ENCODE measurements at regions not wholly inside any gene's neighbourhood (a gene's known extent, or its start where the extent isn't known, plus 50 kb on each side); places are given as distances from the start of the nearest gene placed in this dataset.

DNA sequence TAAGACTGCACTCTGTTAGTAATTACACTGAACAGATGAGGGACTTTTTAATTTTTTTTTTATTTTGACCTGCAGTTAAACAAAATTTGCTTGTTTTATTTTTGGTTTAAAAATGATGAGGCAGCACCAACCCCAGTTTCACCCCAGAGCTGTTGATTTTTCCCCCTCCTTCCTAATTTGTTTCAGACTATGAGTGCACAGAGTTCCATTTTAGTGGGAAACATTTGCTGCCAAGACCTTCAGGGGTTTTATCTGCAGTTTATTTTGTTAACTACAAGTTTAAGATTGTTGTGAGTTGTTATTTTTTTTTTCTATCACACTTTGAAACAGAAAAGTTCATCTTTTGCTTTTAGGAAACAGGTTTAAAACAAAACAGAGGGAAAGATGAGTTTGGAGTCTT is 455.9 kb upstream of the NR2F2 start:
- DNase-seq, result no peak
- Histone ChIP-seq H3K56ac (ENCODE audit: low read length) (no peak overlapping the region), H3K4me2 (ENCODE audit: low read length) (no peak overlapping the region), H3K9ac (ENCODE audit: low read length) (no peak overlapping the region), H3K23ac (ENCODE audit: low read length) (no peak overlapping the region), H3K36me3 (ENCODE audit: control insufficient read depth, insufficient read depth, low read length) (no peaks in the 10 kb centered on the region), H2BK5ac (ENCODE audit: low read length) (no peak overlapping the region), H2BK120ac (ENCODE audit: low read depth, low read length) (no peak overlapping the region), H4K8ac (ENCODE audit: low read depth, low read length) (no peak overlapping the region), H3K4ac (ENCODE audit: low read depth, low read length) (no peak overlapping the region), H3K79me2 (ENCODE audit: control insufficient read depth, insufficient read depth, low read length) (no peaks in the 10 kb centered on the region), H3K18ac (ENCODE audit: low read length) (no peak overlapping the region), H3K27ac (ENCODE audit: low read depth, low read length) (no peak overlapping the region), H4K5ac (ENCODE audit: low read length) (no peak overlapping the region), H3K27me3 (ENCODE audit: insufficient read depth, low read length, poor library complexity) (no peaks in the 10 kb centered on the region), H3K4me3 (ENCODE audit: low read length) (no peak overlapping the region), H3K79me1 (ENCODE audit: low read length) (no peaks in the 10 kb centered on the region), H3K4me1 (ENCODE audit: control insufficient read depth, low read depth, low read length) (no peaks in the 10 kb centered on the region), H2AK5ac (ENCODE audit: low read length) (no peak overlapping the region), H2BK15ac (replicated peaks; ENCODE audit: low read depth) (no peak overlapping the region)

GRCh38 chr15:95875121-95875643 is 455.3 kb upstream of the NR2F2 start:
- DNase-seq, result no peak
- Histone ChIP-seq H4K8ac (ENCODE audit: low read depth, low read length) (no peak overlapping the region), H3K18ac (ENCODE audit: low read length) (no peak overlapping the region), H3K27me3 (ENCODE audit: insufficient read depth, low read length, poor library complexity) (no peaks in the 10 kb centered on the region), H3K4ac (ENCODE audit: low read depth, low read length) (no peak overlapping the region), H3K27ac (ENCODE audit: low read depth, low read length) (no peak overlapping the region), H3K4me2 (ENCODE audit: low read length) (no peak overlapping the region), H3K9ac (ENCODE audit: low read length) (no peak overlapping the region), H3K4me1 (ENCODE audit: control insufficient read depth, low read depth, low read length) (no peaks in the 10 kb centered on the region), H3K79me2 (ENCODE audit: control insufficient read depth, insufficient read depth, low read length) (no peaks in the 10 kb centered on the region), H2BK120ac (ENCODE audit: low read depth, low read length) (no peak overlapping the region), H4K5ac (ENCODE audit: low read length) (no peak overlapping the region), H2AK5ac (ENCODE audit: low read length) (no peak overlapping the region), H3K4me3 (ENCODE audit: low read length) (no peak overlapping the region), H3K56ac (ENCODE audit: low read length) (no peak overlapping the region), H3K79me1 (ENCODE audit: low read length) (no peaks in the 10 kb centered on the region), H2BK15ac (replicated peaks; ENCODE audit: low read depth) (no peak overlapping the region), H3K36me3 (ENCODE audit: control insufficient read depth, insufficient read depth, low read length) (no peaks in the 10 kb centered on the region), H2BK5ac (ENCODE audit: low read length) (no peak overlapping the region), H3K23ac (ENCODE audit: low read length) (no peak overlapping the region)
- WGBS (ENCODE audit: extremely low coverage, insufficient coverage, low lambda C conversion rate), result no CpG with 5 or more reads among the region's 7 CpGs

DNA sequence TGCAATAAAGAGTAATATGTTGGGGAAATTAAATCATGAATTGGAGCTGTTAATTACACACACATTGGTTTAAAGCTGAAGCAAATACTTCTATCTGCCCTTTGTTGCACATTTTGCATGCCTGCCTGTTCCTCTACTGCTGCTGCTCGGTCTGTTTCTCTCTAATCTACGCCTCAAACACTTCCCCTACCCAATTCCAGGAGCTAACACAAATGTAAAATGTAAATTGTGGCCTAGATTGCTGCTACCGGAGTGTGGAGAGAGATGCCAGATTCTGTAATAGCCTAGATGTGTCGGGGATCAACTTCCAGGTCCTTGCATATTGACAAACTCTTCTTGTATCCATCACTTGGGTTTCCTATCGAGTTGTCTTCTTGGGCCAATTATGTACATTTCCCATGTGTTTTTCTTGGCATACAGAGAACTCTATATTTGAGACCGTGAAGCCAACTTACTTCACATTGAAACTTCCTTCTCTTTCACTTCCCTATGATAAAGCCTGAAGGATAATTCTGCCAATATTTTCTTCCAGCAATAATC is 450.4 kb upstream of the NR2F2 start:
- no peaks in the 10 kb centered on the region for H3K27me3 ChIP-seq (ENCODE audit: insufficient read depth, low read length, poor library complexity)
- H3K18ac ChIP-seq (ENCODE audit: low read length), result no peak overlapping the region
- no peak overlapping the region for H2AK5ac ChIP-seq (ENCODE audit: low read length)
- H3K4me3 ChIP-seq (ENCODE audit: low read length), result no peak overlapping the region
- no peak overlapping the region for H3K23ac ChIP-seq (ENCODE audit: low read length)
- DNase-seq, result no peak
- no CpG with 5 or more reads among the region's 6 CpGs for WGBS (ENCODE audit: extremely low coverage, insufficient coverage, low lambda C conversion rate)
- no peaks in the 10 kb centered on the region for H3K4me1 ChIP-seq (ENCODE audit: control insufficient read depth, low read depth, low read length)
- H4K8ac ChIP-seq (ENCODE audit: low read depth, low read length), result no peak overlapping the region
- no peak overlapping the region for H3K4me2 ChIP-seq (ENCODE audit: low read length)
- H3K79me2 ChIP-seq (ENCODE audit: control insufficient read depth, insufficient read depth, low read length), result no peaks in the 10 kb centered on the region
- H3K9ac ChIP-seq (ENCODE audit: low read length), result no peak overlapping the region
- no peak overlapping the region for H3K56ac ChIP-seq (ENCODE audit: low read length)
- no peak overlapping the region for H3K4ac ChIP-seq (ENCODE audit: low read depth, low read length)
- H4K5ac ChIP-seq (ENCODE audit: low read length), result no peak overlapping the region
- no peaks in the 10 kb centered on the region for H3K36me3 ChIP-seq (ENCODE audit: control insufficient read depth, insufficient read depth, low read length)
- no peak overlapping the region for H2BK120ac ChIP-seq (ENCODE audit: low read depth, low read length)
- H2BK5ac ChIP-seq (ENCODE audit: low read length), result no peak overlapping the region
- H2BK15ac ChIP-seq (replicated peaks; ENCODE audit: low read depth), result no peak overlapping the region
- H3K27ac ChIP-seq (ENCODE audit: low read depth, low read length), result no peak overlapping the region
- H3K79me1 ChIP-seq (ENCODE audit: low read length), result no peaks in the 10 kb centered on the region

DNA sequence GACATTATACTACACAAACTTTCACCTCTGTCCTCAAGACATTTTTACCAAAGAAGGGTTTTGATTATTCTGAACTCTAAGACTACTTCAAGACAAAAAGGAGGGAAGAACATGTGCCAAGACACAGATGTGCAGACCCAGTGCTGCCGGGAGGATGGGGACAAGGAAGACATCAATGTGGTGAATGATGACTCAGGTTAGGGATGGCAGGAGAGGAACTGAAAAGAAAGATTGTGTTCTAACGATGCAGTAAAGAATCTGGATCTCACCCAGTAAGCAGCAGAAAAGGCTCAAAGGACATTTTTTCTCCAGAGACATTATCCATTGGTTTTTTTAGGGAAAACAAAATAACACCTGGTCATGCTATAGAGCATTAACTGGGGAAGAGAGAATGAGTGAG is 449.9 kb upstream of the NR2F2 start:
- WGBS (ENCODE audit: extremely low coverage, insufficient coverage, low lambda C conversion rate), result no CpG with 5 or more reads among the region's 2 CpGs
- Histone ChIP-seq H2BK5ac (ENCODE audit: low read length) (no peak overlapping the region), H2BK120ac (ENCODE audit: low read depth, low read length) (no peak overlapping the region), H3K36me3 (ENCODE audit: control insufficient read depth, insufficient read depth, low read length) (no peaks in the 10 kb centered on the region), H3K4me1 (ENCODE audit: control insufficient read depth, low read depth, low read length) (no peaks in the 10 kb centered on the region), H3K4me2 (ENCODE audit: low read length) (no peak overlapping the region), H2BK15ac (replicated peaks; ENCODE audit: low read depth) (no peak overlapping the region), H3K56ac (ENCODE audit: low read length) (no peak overlapping the region), H3K9ac (ENCODE audit: low read length) (no peak overlapping the region), H2AK5ac (ENCODE audit: low read length) (no peak overlapping the region), H4K5ac (ENCODE audit: low read length) (no peak overlapping the region), H3K18ac (ENCODE audit: low read length) (no peak overlapping the region), H3K27ac (ENCODE audit: low read depth, low read length) (no peak overlapping the region), H3K4me3 (ENCODE audit: low read length) (no peak overlapping the region), H3K79me1 (ENCODE audit: low read length) (no peaks in the 10 kb centered on the region), H4K8ac (ENCODE audit: low read depth, low read length) (no peak overlapping the region), H3K4ac (ENCODE audit: low read depth, low read length) (no peak overlapping the region), H3K23ac (ENCODE audit: low read length) (no peak overlapping the region), H3K79me2 (ENCODE audit: control insufficient read depth, insufficient read depth, low read length) (no peaks in the 10 kb centered on the region), H3K27me3 (ENCODE audit: insufficient read depth, low read length, poor library complexity) (no peaks in the 10 kb centered on the region)
- no peak for DNase-seq

DNA sequence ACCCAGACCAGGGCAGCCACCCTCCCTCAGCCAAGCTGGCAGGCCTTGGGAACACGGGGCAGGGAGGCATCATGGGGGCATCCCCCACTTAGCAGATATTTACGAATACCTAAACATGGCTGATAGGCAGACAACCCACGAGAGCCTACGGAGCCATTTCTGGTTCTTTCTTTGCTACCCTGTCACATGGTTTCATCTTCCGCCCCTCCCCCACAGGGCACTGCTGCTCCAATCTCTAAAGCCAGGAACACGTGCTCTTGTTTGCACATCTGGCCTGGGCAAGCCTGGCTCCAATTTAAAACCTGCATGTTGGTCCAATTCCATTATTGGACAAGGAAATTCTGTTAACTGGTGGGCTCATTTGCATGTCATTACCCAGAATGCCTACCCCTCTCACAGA is 447.4 kb upstream of the NR2F2 start:
- no peak overlapping the region for H4K5ac ChIP-seq (ENCODE audit: low read length)
- no peaks in the 10 kb centered on the region for H3K79me2 ChIP-seq (ENCODE audit: control insufficient read depth, insufficient read depth, low read length)
- no peak overlapping the region for H3K4me2 ChIP-seq (ENCODE audit: low read length)
- no peak overlapping the region for H3K27ac ChIP-seq (ENCODE audit: low read depth, low read length)
- no peak overlapping the region for H3K23ac ChIP-seq (ENCODE audit: low read length)
- no peak overlapping the region for H3K18ac ChIP-seq (ENCODE audit: low read length)
- H3K27me3 ChIP-seq (ENCODE audit: insufficient read depth, low read length, poor library complexity), result no peaks in the 10 kb centered on the region
- H3K9ac ChIP-seq (ENCODE audit: low read length), result no peak overlapping the region
- no CpG with 5 or more reads among the region's 6 CpGs for WGBS (ENCODE audit: extremely low coverage, insufficient coverage, low lambda C conversion rate)
- no peaks in the 10 kb centered on the region for H3K79me1 ChIP-seq (ENCODE audit: low read length)
- H3K56ac ChIP-seq (ENCODE audit: low read length), result no peak overlapping the region
- no peak overlapping the region for H3K4ac ChIP-seq (ENCODE audit: low read depth, low read length)
- H3K4me3 ChIP-seq (ENCODE audit: low read length), result no peak overlapping the region
- no peak overlapping the region for H2BK15ac ChIP-seq (replicated peaks; ENCODE audit: low read depth)
- DNase-seq, result no peak
- no peak overlapping the region for H2BK5ac ChIP-seq (ENCODE audit: low read length)
- no peak overlapping the region for H4K8ac ChIP-seq (ENCODE audit: low read depth, low read length)
- no peaks in the 10 kb centered on the region for H3K36me3 ChIP-seq (ENCODE audit: control insufficient read depth, insufficient read depth, low read length)
- H3K4me1 ChIP-seq (ENCODE audit: control insufficient read depth, low read depth, low read length), result no peaks in the 10 kb centered on the region
- H2BK120ac ChIP-seq (ENCODE audit: low read depth, low read length), result no peak overlapping the region
- no peak overlapping the region for H2AK5ac ChIP-seq (ENCODE audit: low read length)

GRCh38 chr15:95884276-95884675 is 446.2 kb upstream of the NR2F2 start:
- no peak overlapping the region for H3K4ac ChIP-seq (ENCODE audit: low read depth, low read length)
- H3K27ac ChIP-seq (ENCODE audit: low read depth, low read length), result no peak overlapping the region

More at GRCh38 chr15:95884276-95884675, 446.2 kb upstream of the NR2F2 start:
- WGBS (ENCODE audit: extremely low coverage, insufficient coverage, low lambda C conversion rate), result no CpG with 5 or more reads among the region's 5 CpGs
- H2BK15ac ChIP-seq (replicated peaks; ENCODE audit: low read depth), result no peak overlapping the region
- H3K18ac ChIP-seq (ENCODE audit: low read length), result no peak overlapping the region
- H3K36me3 ChIP-seq (ENCODE audit: control insufficient read depth, insufficient read depth, low read length), result no peaks in the 10 kb centered on the region
- no peak overlapping the region for H2BK120ac ChIP-seq (ENCODE audit: low read depth, low read length)
- no peak overlapping the region for H4K5ac ChIP-seq (ENCODE audit: low read length)
- H3K27me3 ChIP-seq (ENCODE audit: insufficient read depth, low read length, poor library complexity), result no peaks in the 10 kb centered on the region
- no peak overlapping the region for H4K8ac ChIP-seq (ENCODE audit: low read depth, low read length)
- H3K4me1 ChIP-seq (ENCODE audit: control insufficient read depth, low read depth, low read length), result no peaks in the 10 kb centered on the region
- H3K23ac ChIP-seq (ENCODE audit: low read length), result no peak overlapping the region
- no peak overlapping the region for H3K4me3 ChIP-seq (ENCODE audit: low read length)
- no peak overlapping the region for H2BK5ac ChIP-seq (ENCODE audit: low read length)
- H3K9ac ChIP-seq (ENCODE audit: low read length), result no peak overlapping the region
- H3K79me2 ChIP-seq (ENCODE audit: control insufficient read depth, insufficient read depth, low read length), result no peaks in the 10 kb centered on the region
- H3K4me2 ChIP-seq (ENCODE audit: low read length), result no peak overlapping the region
- H3K79me1 ChIP-seq (ENCODE audit: low read length), result no peaks in the 10 kb centered on the region
- no peak overlapping the region for H3K56ac ChIP-seq (ENCODE audit: low read length)
- H2AK5ac ChIP-seq (ENCODE audit: low read length), result no peak overlapping the region
- peak; percentile 54 for DNase-seq
